Mesenchymal stem cell (in vitro differentiated cells and primary cell): ENCODE measurements at regions not wholly inside any gene's neighbourhood (a gene's known extent, or its start where the extent isn't known, plus 50 kb on each side); places are given as distances from the start of the nearest gene placed in this dataset.

Source experiments
- DNase-seq: peaks from one replicate; pipeline ENCODE4 v3.0.0-alpha.2; 2013
- H2AFZ ChIP-seq: one replicate; pipeline ENCODE4 v1.6.1; 2013; ENCODE audit warnings: low read depth, mild to moderate bottlenecking, control low read depth, inconsistent platforms, low read length, moderate library complexity
- H2AK5ac ChIP-seq: 2 replicates; pipeline ENCODE4 v1.6.1; 2013; ENCODE audit warnings: low read length, moderate library complexity, mild to moderate bottlenecking, inconsistent platforms; ENCODE audit not compliant: severe bottlenecking
- H2BK120ac ChIP-seq: one replicate; pipeline ENCODE4 v1.6.1; 2013; ENCODE audit warnings: low read depth, mild to moderate bottlenecking, inconsistent platforms, low read length, moderate library complexity
- H2BK12ac ChIP-seq, 2 experiments: one replicate each; pipeline ENCODE4 v1.6.1; 2013; ENCODE audit warnings: inconsistent platforms in 2 of 2, low read length in 2 of 2, mild to moderate bottlenecking in 2 of 2, moderate library complexity in 2 of 2, control low read depth in 1 of 2
- H2BK15ac ChIP-seq: one replicate; pipeline ENCODE4 v1.6.1; 2013; ENCODE audit warnings: mild to moderate bottlenecking, low read depth, inconsistent platforms; ENCODE audit not compliant: poor library complexity, severe bottlenecking
- H2BK5ac ChIP-seq: 2 replicates; pipeline ENCODE4 v1.6.1; 2013; ENCODE audit warnings: low read depth, mild to moderate bottlenecking, low read length, control low read depth, inconsistent platforms; ENCODE audit not compliant: poor library complexity, severe bottlenecking
- H3K14ac ChIP-seq, 2 experiments: one replicate each; pipeline ENCODE4 v1.6.1; 2013; ENCODE audit warnings: inconsistent platforms in 2 of 2, low read length in 2 of 2, control low read depth in 1 of 2, mild to moderate bottlenecking in 1 of 2, moderate library complexity in 1 of 2
- H3K18ac ChIP-seq, 2 experiments: one replicate each; pipeline ENCODE4 v1.6.1; 2013; ENCODE audit warnings: inconsistent platforms in 2 of 2, low read length in 2 of 2, control low read depth in 1 of 2, low read depth in 1 of 2, mild to moderate bottlenecking in 1 of 2
- H3K23ac ChIP-seq, 2 experiments: one replicate each; pipeline ENCODE4 v1.6.1; 2013; ENCODE audit warnings: inconsistent platforms in 2 of 2, low read length in 2 of 2, mild to moderate bottlenecking in 2 of 2, moderate library complexity in 2 of 2, control low read depth in 1 of 2
- H3K27ac ChIP-seq: 2 replicates; pipeline ENCODE4 v1.5.1; 2013; ENCODE audit warnings: mild to moderate bottlenecking, moderate library complexity, low read length, control low read depth, inconsistent platforms; ENCODE audit not compliant: poor library complexity, severe bottlenecking
- H3K27me3 ChIP-seq, 2 experiments: 2 replicates each; pipeline versions ENCODE4 v1.6.1 to v1.7.0; 2013; ENCODE audit warnings: low read length in 2 of 2, mild to moderate bottlenecking in 2 of 2, moderate library complexity in 2 of 2, control low read depth in 1 of 2, inconsistent platforms in 1 of 2; ENCODE audit not compliant: control insufficient read depth in 1 of 2, insufficient read depth in 1 of 2
- H3K36me3 ChIP-seq, 2 experiments: 2 replicates each; pipeline versions ENCODE4 v1.6.1 to v1.7.0; 2013; ENCODE audit warnings: low read length in 2 of 2, control low read depth in 1 of 2, inconsistent platforms in 1 of 2, low read depth in 1 of 2, mild to moderate bottlenecking in 1 of 2; ENCODE audit not compliant: insufficient read depth in 2 of 2, control insufficient read depth in 1 of 2
- H3K4ac ChIP-seq, 2 experiments: one replicate each; pipeline ENCODE4 v1.6.1; 2013; ENCODE audit warnings: inconsistent platforms in 2 of 2, low read length in 2 of 2, mild to moderate bottlenecking in 2 of 2, moderate library complexity in 2 of 2, control low read depth in 1 of 2, low read depth in 1 of 2
- H3K4me1 ChIP-seq: 2 replicates; pipeline ENCODE4 v1.6.1; 2013; ENCODE audit warnings: low read depth, low read length, control low read depth; ENCODE audit not compliant: control insufficient read depth, insufficient read depth
- H3K4me2 ChIP-seq: 2 replicates; pipeline ENCODE4 v1.6.1; 2013; ENCODE audit warnings: low read length, mild to moderate bottlenecking, inconsistent platforms; ENCODE audit not compliant: poor library complexity, severe bottlenecking
- H3K4me3 ChIP-seq, 2 experiments: 2 replicates each; pipeline versions ENCODE4 v1.5.1 to v1.7.0; 2013; ENCODE audit warnings: low read length in 2 of 2, mild to moderate bottlenecking in 2 of 2, control low read depth in 1 of 2, low read depth in 1 of 2; ENCODE audit not compliant: insufficient read depth in 1 of 2
- H3K79me1 ChIP-seq: replicated peaks from 2 replicates; pipeline ENCODE4 v1.6.1; 2013; ENCODE audit warnings: mild to moderate bottlenecking, control low read depth, low read length, inconsistent platforms; ENCODE audit not compliant: poor library complexity, severe bottlenecking
- H3K9ac ChIP-seq: 2 replicates; pipeline ENCODE4 v1.7.0; 2013; ENCODE audit warnings: mild to moderate bottlenecking, low read length, moderate library complexity
- H3K9me3 ChIP-seq: 2 replicates; pipeline ENCODE4 v1.7.0; 2013; ENCODE audit warnings: mild to moderate bottlenecking, low read length; ENCODE audit not compliant: control insufficient read depth
- H4K8ac ChIP-seq: one replicate; pipeline ENCODE4 v1.6.1; 2013; ENCODE audit warnings: inconsistent platforms, mild to moderate bottlenecking, low read length, moderate library complexity
- H4K91ac ChIP-seq: one replicate; pipeline ENCODE4 v1.6.1; 2013; ENCODE audit warnings: mild to moderate bottlenecking, low read length, inconsistent platforms
- WGBS: methylation state at CpG from one replicate; pipeline ENCODE4 v1.1.7; 2013; ENCODE audit warnings: mixed read lengths; 5-methylcytosine and 5-hydroxymethylcytosine counted together

- H3K9me3 ChIP-seq: no peaks in the 10 kb centered on the region
- H2AK5ac ChIP-seq: no peak overlapping the region
- no peak overlapping the region for H2AFZ ChIP-seq
- H3K36me3 ChIP-seq: no peaks in the 10 kb centered on the region
- no peak overlapping the region for H4K8ac ChIP-seq
- H2BK12ac ChIP-seq: no peak overlapping the region
- H3K18ac ChIP-seq: no peak overlapping the region
- H3K4me3 ChIP-seq: no peak overlapping the region
- no peak overlapping the region for H3K23ac ChIP-seq
- DNase-seq: no peak
- H3K27me3 ChIP-seq: no peaks in the 10 kb centered on the region
- H3K79me1 ChIP-seq: no peaks in the 10 kb centered on the region
- no peak overlapping the region for H4K91ac ChIP-seq
- no peak overlapping the region for H3K9ac ChIP-seq
- no peak overlapping the region for H2BK5ac ChIP-seq
- H2BK15ac ChIP-seq: no peak overlapping the region
- no CpG with 5 or more reads among the region's 2 CpGs for WGBS
- no peaks in the 10 kb centered on the region for H3K4me1 ChIP-seq
- no peak overlapping the region for H3K4me2 ChIP-seq
- H3K27ac ChIP-seq: no peak overlapping the region
- no peak overlapping the region for H2BK120ac ChIP-seq
- no peak overlapping the region for H3K14ac ChIP-seq
- no peak overlapping the region for H3K4ac ChIP-seq
Observed at GRCh38 chr21:15240848-15241247, 176.0 kb upstream of the NRIP1 start.

GRCh38 chr21:15241997-15242736 is 177.4 kb upstream of the NRIP1 start:
- Histone ChIP-seq H3K18ac (no peak overlapping the region), H2BK12ac (no peak overlapping the region), H3K27me3 (no peaks in the 10 kb centered on the region), H3K4me1 (no peaks in the 10 kb centered on the region), H4K8ac (no peak overlapping the region), H2BK120ac (no peak overlapping the region), H3K4me3 (no peak overlapping the region), H3K14ac (no peak overlapping the region), H3K36me3 (no peaks in the 10 kb centered on the region), H2AK5ac (no peak overlapping the region), H2BK5ac (no peak overlapping the region), H2AFZ (no peak overlapping the region), H4K91ac (no peak overlapping the region), H3K4me2 (no peak overlapping the region), H3K23ac (no peak overlapping the region), H3K9me3 (no peaks in the 10 kb centered on the region), H3K4ac (no peak overlapping the region), H2BK15ac (no peak overlapping the region), H3K79me1 (no peaks in the 10 kb centered on the region), H3K9ac (no peak overlapping the region), H3K27ac (no peak overlapping the region)
- 43% methylated on average over 2 of the region's 2 CpGs for WGBS
- DNase-seq: no peak

DNA sequence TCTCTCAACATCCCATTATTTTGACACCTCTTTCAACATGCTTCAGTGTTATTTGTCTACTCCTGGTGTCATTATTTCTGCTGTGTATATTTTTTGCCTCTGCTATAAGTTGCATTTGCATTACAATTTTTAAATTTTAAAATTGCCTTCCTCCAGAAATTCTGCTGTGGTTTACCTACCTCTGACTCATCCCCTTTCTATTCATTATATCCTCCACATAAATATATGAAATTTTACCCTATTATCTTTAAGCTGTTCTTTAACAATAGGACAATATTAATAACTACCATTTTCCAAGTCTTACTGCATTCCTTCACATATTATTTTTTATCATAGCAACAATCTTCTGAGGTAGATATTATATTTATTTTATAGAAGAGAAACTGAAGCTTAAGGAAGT is 178.1 kb upstream of the NRIP1 start:
- Histone ChIP-seq H3K9ac (no peak overlapping the region), H2AFZ (no peak overlapping the region), H3K27me3 (no peaks in the 10 kb centered on the region), H3K4me1 (no peaks in the 10 kb centered on the region), H3K18ac (no peak overlapping the region), H3K36me3 (no peaks in the 10 kb centered on the region), H4K91ac (no peak overlapping the region), H2BK5ac (no peak overlapping the region), H2BK120ac (no peak overlapping the region), H3K4ac (no peak overlapping the region), H3K79me1 (no peaks in the 10 kb centered on the region), H3K9me3 (no peaks in the 10 kb centered on the region), H3K4me3 (no peak overlapping the region), H3K27ac (no peak overlapping the region), H3K23ac (no peak overlapping the region), H2AK5ac (no peak overlapping the region), H3K14ac (no peak overlapping the region), H3K4me2 (no peak overlapping the region), H2BK12ac (no peak overlapping the region), H4K8ac (no peak overlapping the region), H2BK15ac (no peak overlapping the region)
- no peak for DNase-seq

DNA sequence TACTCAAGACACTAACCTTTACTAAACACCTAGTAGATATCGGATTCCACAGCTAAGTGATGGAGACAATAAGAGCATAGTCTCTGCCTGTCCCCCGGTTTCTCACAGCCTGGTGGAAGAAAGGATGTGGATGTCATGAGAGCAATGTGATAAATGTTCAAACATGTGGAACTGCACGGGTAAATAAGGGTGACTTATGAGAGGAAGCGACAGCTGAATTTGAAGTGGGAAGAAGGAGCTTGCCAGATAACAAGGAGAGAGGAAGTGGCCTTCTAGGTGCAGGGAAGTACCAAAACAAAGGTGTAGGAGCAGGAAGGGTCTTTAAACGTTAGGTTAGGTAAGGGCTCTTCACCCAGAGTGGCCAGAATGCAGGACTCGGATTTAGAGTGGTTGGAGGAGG is 178.6 kb upstream of the NRIP1 start:
- Histone ChIP-seq H2AK5ac (no peak overlapping the region), H2BK12ac (no peak overlapping the region), H3K18ac (no peak overlapping the region), H3K9ac (no peak overlapping the region), H3K4ac (no peak overlapping the region), H3K23ac (no peak overlapping the region), H4K8ac (no peak overlapping the region), H3K4me1 (no peaks in the 10 kb centered on the region), H3K4me3 (no peak overlapping the region), H2AFZ (no peak overlapping the region), H4K91ac (no peak overlapping the region), H3K4me2 (no peak overlapping the region), H2BK15ac (no peak overlapping the region), H3K36me3 (no peaks in the 10 kb centered on the region), H2BK120ac (no peak overlapping the region), H3K27ac (no peak overlapping the region), H3K9me3 (no peaks in the 10 kb centered on the region), H3K27me3 (no peaks in the 10 kb centered on the region), H2BK5ac (no peak overlapping the region), H3K14ac (no peak overlapping the region), H3K79me1 (no peaks in the 10 kb centered on the region)
- WGBS: 44% methylated on average over 6 of the region's 6 CpGs
- DNase-seq: no peak
